ENCODE measurements at regions not wholly inside any gene's neighbourhood (a gene's known extent, or its start where the extent isn't known, plus 50 kb on each side); places are given as distances from the start of the nearest gene placed in this dataset.

GRCh38 chr2:225293638-225294037 lies 105.9 kb upstream of the NYAP2 start (continued):
- TF ChIP-seq CBFA2T3 (IDR thresholded peaks at IDR 0.05) (no peak), TCFL5 (CRISPR knock-in tag; conservative IDR thresholded peaks at IDR 0.05) (no peak)

- CTCF ChIA-PET (ENCODE audit: low intra/inter-chr PET ratio): no interaction called here
- no peaks in the 10 kb centered on the region for H3K36me3 ChIP-seq (ENCODE audit: control insufficient read depth, insufficient read depth, low read length)
- DNase-seq (ENCODE audit: extremely low read depth in 1 of 4, low spot score in 3 of 4) (no peak), ATAC-seq (no peak), FAIRE-seq (no peak)
- no peaks in the 10 kb centered on the region for H3K27me3 ChIP-seq (ENCODE audit: control insufficient read depth in 2 of 2, insufficient read depth in 2 of 2, low read length in 2 of 2)
- no peak overlapping the region for H3K9ac ChIP-seq (ENCODE audit: insufficient read depth in 1 of 2, low read depth in 2 of 2, low read length in 2 of 2)
- in situ Hi-C loops (cut with MboI) (no loop called here), intact Hi-C loops (cut with micrococcal nuclease) (no loop called here)
- no peaks in the 10 kb centered on the region for H3K9me3 ChIP-seq (replicated peaks; ENCODE audit: control insufficient read depth, insufficient read depth, low read depth, low read length)
- no peak overlapping the region for H3K4me3 ChIP-seq
- no peaks in the 10 kb centered on the region for H3K79me2 ChIP-seq (ENCODE audit: control insufficient read depth, insufficient read depth, low read length)
- no peaks in the 10 kb centered on the region for H4K20me1 ChIP-seq (replicated peaks; ENCODE audit: control insufficient read depth, insufficient read depth, low read length)
- H2AFZ ChIP-seq (ENCODE audit: low read depth, low read length): no peak overlapping the region
- no peak overlapping the region for H3K4me2 ChIP-seq (ENCODE audit: insufficient read depth, low read length)
- BruUV-seq (replicated peaks): no TSS peak
- H3K9me1 ChIP-seq (ENCODE audit: control insufficient read depth, insufficient read depth, low read length): no peaks in the 10 kb centered on the region
- 11% methylated on average over 8 of the region's 8 CpGs for WGBS (ENCODE audit: insufficient coverage, low coverage, missing lambda C conversion rate)
- no peak overlapping the region for H3K27ac ChIP-seq (ENCODE audit: extremely low read depth, low read depth, low read length)
- no peaks in the 10 kb centered on the region for H3K4me1 ChIP-seq (replicated peaks in 1 of 2; ENCODE audit: control insufficient read depth in 2 of 2, insufficient read depth in 2 of 2, low read length in 2 of 2)
- POLR2A ChIA-PET: no interaction called here
- TF ChIP-seq ZNF134 (CRISPR knock-in tag; conservative IDR thresholded peaks at IDR 0.05) (no peak), RBM14 (IDR thresholded peaks at IDR 0.05; ENCODE audit: borderline replicate concordance, insufficient read depth, low read depth, low read length) (no peak), PCBP2 (IDR thresholded peaks at IDR 0.05; ENCODE audit: low read depth, low read length, poor library complexity, severe bottlenecking) (no peak), PBX2 (CRISPR knock-in tag; IDR thresholded peaks at IDR 0.05; ENCODE audit: low read depth) (no peak), PBX2 (tag; conservative IDR thresholded peaks at IDR 0.05; ENCODE audit: low read depth) (no peak), RAD21 (CRISPR knock-in tag; conservative IDR thresholded peaks at IDR 0.05 in 1 of 2, IDR thresholded peaks at IDR 0.05 in 1 of 2) (no peak), ZNF217 (CRISPR knock-in tag; IDR thresholded peaks at IDR 0.05) (no peak), ZNF3 (CRISPR knock-in tag; IDR thresholded peaks at IDR 0.05) (no peak), ZNF583 (CRISPR knock-in tag; IDR thresholded peaks at IDR 0.05) (no peak), IRF9 (tag; IDR thresholded peaks at IDR 0.05) (no peak), ZFX (CRISPR knock-in tag; IDR thresholded peaks at IDR 0.05) (no peak), HNRNPH1 (optimal IDR thresholded peaks at IDR 0.05; ENCODE audit: low read depth, low read length) (no peak), GATAD2B (IDR thresholded peaks at IDR 0.05; ENCODE audit: borderline replicate concordance) (no peak), SMAD1 (IDR thresholded peaks at IDR 0.05; ENCODE audit: low read depth, low read length, partially characterized antibody) (no peak), ZBTB1 (CRISPR knock-in tag; IDR thresholded peaks at IDR 0.05; ENCODE audit: borderline replicate concordance, low read depth) (no peak)
Measured at GRCh38 chr2:225290757-225291400, 108.6 kb upstream of the NYAP2 start.
